ENCODE measurements at regions not wholly inside any gene's neighbourhood (a gene's known extent, or its start where the extent isn't known, plus 50 kb on each side); places are given as distances from the start of the nearest gene placed in this dataset.

DNA sequence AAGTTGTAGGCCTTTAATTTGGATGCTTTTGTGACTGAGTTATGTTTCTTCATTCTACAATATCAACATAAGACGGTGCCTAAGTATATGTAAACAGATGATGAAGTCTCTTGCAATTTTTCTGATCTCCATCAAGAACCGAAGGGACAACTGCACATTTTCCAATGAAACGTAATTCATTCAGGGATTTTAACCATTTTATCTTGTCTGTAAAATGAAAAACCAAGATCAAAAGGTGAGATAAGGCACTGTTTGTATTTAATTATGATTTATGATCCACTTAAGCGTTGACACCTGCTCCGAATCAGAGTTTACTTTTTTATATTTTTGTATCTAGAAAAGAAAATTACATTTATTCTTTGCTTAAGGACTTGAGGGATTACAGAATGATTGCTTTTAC lies 556.8 kb upstream of the ARGLU1 start:
- H2AFZ ChIP-seq (ENCODE audit: low read depth, low read length): no peak overlapping the region
- no peaks in the 10 kb centered on the region for H3K27me3 ChIP-seq (ENCODE audit: control insufficient read depth in 2 of 2, insufficient read depth in 2 of 2, low read length in 2 of 2)
- H3K36me3 ChIP-seq (ENCODE audit: control insufficient read depth, insufficient read depth, low read length): no peaks in the 10 kb centered on the region
- no peaks in the 10 kb centered on the region for H3K79me2 ChIP-seq (ENCODE audit: control insufficient read depth, insufficient read depth, low read length)
- no peak overlapping the region for H3K4me3 ChIP-seq
- H3K9me1 ChIP-seq (ENCODE audit: control insufficient read depth, insufficient read depth, low read length): no peaks in the 10 kb centered on the region
- CTCF ChIA-PET (ENCODE audit: low intra/inter-chr PET ratio): no interaction called here
- ATAC-seq (no peak), FAIRE-seq (no peak), DNase-seq (ENCODE audit: extremely low read depth in 1 of 4, low spot score in 3 of 4) (no peak)
- no TSS peak for BruUV-seq (replicated peaks)
- no peak overlapping the region for H3K4me2 ChIP-seq (ENCODE audit: insufficient read depth, low read length)
- POLR2A ChIA-PET: no interaction called here
- TF ChIP-seq JUND (IDR thresholded peaks at IDR 0.05; ENCODE audit: borderline replicate concordance, low read depth, low read length) (no peak), JUND (tag; IDR thresholded peaks at IDR 0.05; ENCODE audit: borderline replicate concordance, low read depth, low read length) (no peak), BMI1 (IDR thresholded peaks at IDR 0.05; ENCODE audit: low read length) (no peak), NFYB (IDR thresholded peaks at IDR 0.05; ENCODE audit: extremely low read depth, insufficient read length) (no peak)
- WGBS (ENCODE audit: insufficient coverage, low coverage, missing lambda C conversion rate): 0% methylated on average over 5 of the region's 5 CpGs
- H3K9me3 ChIP-seq (replicated peaks; ENCODE audit: control insufficient read depth, insufficient read depth, low read depth, low read length): no peaks in the 10 kb centered on the region
- H4K20me1 ChIP-seq (replicated peaks; ENCODE audit: control insufficient read depth, insufficient read depth, low read length): no peaks in the 10 kb centered on the region
- in situ Hi-C loops (cut with MboI): no loop called here
- no peaks in the 10 kb centered on the region for H3K4me1 ChIP-seq (replicated peaks in 1 of 2; ENCODE audit: control insufficient read depth in 2 of 2, insufficient read depth in 2 of 2, low read length in 2 of 2)
- intact Hi-C loops (cut with micrococcal nuclease): no loop called here
- H3K27ac ChIP-seq (ENCODE audit: extremely low read depth, low read depth, low read length): no peak overlapping the region
- no peak overlapping the region for H3K9ac ChIP-seq (ENCODE audit: insufficient read depth in 1 of 2, low read depth in 2 of 2, low read length in 2 of 2)

DNA sequence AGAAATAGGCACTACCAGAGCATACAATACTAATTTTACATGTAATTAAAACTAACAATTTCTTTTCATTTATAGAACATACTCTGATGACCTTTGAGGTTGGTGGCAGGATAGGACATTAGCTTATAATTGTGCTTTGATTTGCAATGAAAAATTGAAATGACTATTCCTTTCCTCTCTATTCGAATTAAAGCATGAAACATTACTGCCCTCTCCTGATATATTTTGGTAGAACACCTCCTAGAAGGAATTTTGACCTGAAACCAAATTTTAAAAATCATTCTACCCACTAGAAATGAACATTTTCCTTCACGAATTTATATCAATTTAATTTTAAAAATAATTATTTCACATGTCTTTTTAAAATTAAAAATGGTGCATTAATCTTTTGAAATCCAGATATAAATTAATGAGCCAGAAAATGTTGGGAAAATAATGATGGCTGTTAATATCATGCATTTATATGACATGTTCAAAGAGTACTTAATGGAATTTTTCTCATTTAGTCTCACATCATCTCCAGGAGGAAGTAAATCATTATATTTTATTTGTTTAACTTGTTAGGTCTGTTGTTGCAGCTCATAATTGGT lies 556.3 kb upstream of the ARGLU1 start:
- Histone ChIP-seq H3K27me3 (ENCODE audit: control insufficient read depth in 2 of 2, insufficient read depth in 2 of 2, low read length in 2 of 2) (no peaks in the 10 kb centered on the region), H3K79me2 (ENCODE audit: control insufficient read depth, insufficient read depth, low read length) (no peaks in the 10 kb centered on the region), H3K9ac (ENCODE audit: insufficient read depth in 1 of 2, low read depth in 2 of 2, low read length in 2 of 2) (no peak overlapping the region), H3K9me1 (ENCODE audit: control insufficient read depth, insufficient read depth, low read length) (no peaks in the 10 kb centered on the region), H3K4me1 (replicated peaks in 1 of 2; ENCODE audit: control insufficient read depth in 2 of 2, insufficient read depth in 2 of 2, low read length in 2 of 2) (no peaks in the 10 kb centered on the region), H4K20me1 (replicated peaks; ENCODE audit: control insufficient read depth, insufficient read depth, low read length) (no peaks in the 10 kb centered on the region), H3K9me3 (replicated peaks; ENCODE audit: control insufficient read depth, insufficient read depth, low read depth, low read length) (no peaks in the 10 kb centered on the region), H3K36me3 (ENCODE audit: control insufficient read depth, insufficient read depth, low read length) (no peaks in the 10 kb centered on the region), H3K4me2 (ENCODE audit: insufficient read depth, low read length) (no peak overlapping the region), H2AFZ (ENCODE audit: low read depth, low read length) (no peak overlapping the region), H3K27ac (ENCODE audit: extremely low read depth, low read depth, low read length) (no peak overlapping the region), H3K4me3 (no peak overlapping the region)
- DNase-seq (ENCODE audit: extremely low read depth in 1 of 4, low spot score in 3 of 4): peak in 1 of 4 experiments; percentile 5
- TF ChIP-seq, protein P1, sequence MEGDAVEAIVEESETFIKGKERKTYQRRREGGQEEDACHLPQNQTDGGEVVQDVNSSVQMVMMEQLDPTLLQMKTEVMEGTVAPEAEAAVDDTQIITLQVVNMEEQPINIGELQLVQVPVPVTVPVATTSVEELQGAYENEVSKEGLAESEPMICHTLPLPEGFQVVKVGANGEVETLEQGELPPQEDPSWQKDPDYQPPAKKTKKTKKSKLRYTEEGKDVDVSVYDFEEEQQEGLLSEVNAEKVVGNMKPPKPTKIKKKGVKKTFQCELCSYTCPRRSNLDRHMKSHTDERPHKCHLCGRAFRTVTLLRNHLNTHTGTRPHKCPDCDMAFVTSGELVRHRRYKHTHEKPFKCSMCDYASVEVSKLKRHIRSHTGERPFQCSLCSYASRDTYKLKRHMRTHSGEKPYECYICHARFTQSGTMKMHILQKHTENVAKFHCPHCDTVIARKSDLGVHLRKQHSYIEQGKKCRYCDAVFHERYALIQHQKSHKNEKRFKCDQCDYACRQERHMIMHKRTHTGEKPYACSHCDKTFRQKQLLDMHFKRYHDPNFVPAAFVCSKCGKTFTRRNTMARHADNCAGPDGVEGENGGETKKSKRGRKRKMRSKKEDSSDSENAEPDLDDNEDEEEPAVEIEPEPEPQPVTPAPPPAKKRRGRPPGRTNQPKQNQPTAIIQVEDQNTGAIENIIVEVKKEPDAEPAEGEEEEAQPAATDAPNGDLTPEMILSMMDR (IDR thresholded peaks at IDR 0.05 in 2 of 3, conservative IDR thresholded peaks at IDR 0.05 in 1 of 3; ENCODE audit: insufficient read depth in 2 of 3, low read depth in 1 of 3, low read length in 3 of 3): peak in 1 of 3 experiments; percentile 19; a peak in 2 of 6 replicates
- TF ChIP-seq KLF16 (IDR thresholded peaks at IDR 0.05): no peak
- peak; percentile 23 to 46; a peak in 2 of 4 replicates for TF ChIP-seq RAD21 (CRISPR knock-in tag; conservative IDR thresholded peaks at IDR 0.05 in 1 of 2, IDR thresholded peaks at IDR 0.05 in 1 of 2)
- ChIA-PET POLR2A (no interaction called here), CTCF (ENCODE audit: low intra/inter-chr PET ratio) (no interaction called here)
- no peak for ATAC-seq
- in situ Hi-C loops (cut with MboI): no loop called here
- WGBS (ENCODE audit: insufficient coverage, low coverage, missing lambda C conversion rate): 0% methylated on average over 2 of the region's 2 CpGs
- FAIRE-seq: no peak
- intact Hi-C loops (cut with micrococcal nuclease): no loop called here
- BruUV-seq (replicated peaks): no TSS peak

Data from K562 (cell line).